Fibroblast of lung (primary cell): ENCODE measurements at regions not wholly inside any gene's neighbourhood (a gene's known extent, or its start where the extent isn't known, plus 50 kb on each side); places are given as distances from the start of the nearest gene placed in this dataset.

Experiments
- DNase-seq, 2 donors: peaks; one replicate each; pipeline versions ENCODE4 v3.0.0 to v3.0.0-alpha.2; 2010; ENCODE audit warnings: low read depth in 2 of 2
- H2AFZ ChIP-seq: 2 replicates; pipeline ENCODE4 v1.5.1; 2012; ENCODE audit warnings: low read length, control low read depth, inconsistent platforms
- H3K27ac ChIP-seq: 2 replicates; pipeline ENCODE4 v1.5.1; 2011; ENCODE audit warnings: low read length, control low read depth; ENCODE audit not compliant: insufficient read depth
- H3K27me3 ChIP-seq: 2 replicates; pipeline ENCODE4 v1.5.1; 2011; ENCODE audit warnings: mild to moderate bottlenecking, low read length; ENCODE audit not compliant: control insufficient read depth, insufficient read depth
- H3K36me3 ChIP-seq: 2 replicates; pipeline ENCODE4 v1.5.1; 2011; ENCODE audit warnings: low read length; ENCODE audit not compliant: control insufficient read depth, insufficient read depth
- H3K4me1 ChIP-seq: 2 replicates; pipeline ENCODE4 v1.5.1; 2011; ENCODE audit warnings: low read length; ENCODE audit not compliant: control insufficient read depth, insufficient read depth; ENCODE audit errors: extremely low read depth
- H3K4me2 ChIP-seq: 2 replicates; pipeline ENCODE4 v1.5.1; 2011; ENCODE audit warnings: low read length, control low read depth; ENCODE audit not compliant: insufficient read depth; ENCODE audit errors: extremely low read depth
- H3K4me3 ChIP-seq, 4 experiments: fragments of 200-600 bp in 1 of 4; sonication (generic) in 1 of 4; replicated peaks in 1 of 4; 2 replicates each; pipeline ENCODE4 v1.5.1; 2011 to 2016; ENCODE audit warnings: low read length in 4 of 4, low read depth in 3 of 4, mild to moderate bottlenecking in 3 of 4, control low read depth in 2 of 4, inconsistent platforms in 1 of 4, mixed read lengths in 1 of 4; ENCODE audit not compliant: insufficient read depth in 1 of 4; ENCODE audit errors: control extremely low read depth in 1 of 4
- H3K79me2 ChIP-seq: 2 replicates; pipeline ENCODE4 v1.5.1; 2012; ENCODE audit warnings: mild to moderate bottlenecking, low read length, inconsistent platforms; ENCODE audit not compliant: control insufficient read depth, insufficient read depth
- H3K9ac ChIP-seq: 2 replicates; pipeline ENCODE4 v1.5.1; 2011; ENCODE audit warnings: mild to moderate bottlenecking, low read length, control low read depth; ENCODE audit not compliant: insufficient read depth
- H3K9me3 ChIP-seq: 2 replicates; pipeline ENCODE4 v1.5.1; 2012; ENCODE audit warnings: low read depth, low read length; ENCODE audit not compliant: control insufficient read depth, insufficient read depth
- H4K20me1 ChIP-seq: 2 replicates; pipeline ENCODE4 v1.5.1; 2011; ENCODE audit warnings: low read length; ENCODE audit not compliant: control insufficient read depth, insufficient read depth; ENCODE audit errors: extremely low read depth
- EZH2 ChIP-seq: IDR thresholded peaks from 2 replicates; pipeline ENCODE4 v1.5.1; 2012; ENCODE audit warnings: low read length, control low read depth, mild to moderate bottlenecking; ENCODE audit errors: missing control alignments
- TF ChIP-seq, protein P1 (sequence below), 2 donors: IDR thresholded peaks in 1 of 2; conservative IDR thresholded peaks in 1 of 2; 1 replicate in 1 of 2; 2 replicates in 1 of 2; pipeline ENCODE4 v1.5.1; 2011 to 2012; ENCODE audit warnings: low read length in 2 of 2, control low read depth in 1 of 2, inconsistent platforms in 1 of 2, low read depth in 1 of 2, mild to moderate bottlenecking in 1 of 2

- no peaks in the 10 kb centered on the region for H3K27me3 ChIP-seq
- H3K36me3 ChIP-seq: no peaks in the 10 kb centered on the region
- no peaks in the 10 kb centered on the region for H3K79me2 ChIP-seq
- TF ChIP-seq, protein P1, sequence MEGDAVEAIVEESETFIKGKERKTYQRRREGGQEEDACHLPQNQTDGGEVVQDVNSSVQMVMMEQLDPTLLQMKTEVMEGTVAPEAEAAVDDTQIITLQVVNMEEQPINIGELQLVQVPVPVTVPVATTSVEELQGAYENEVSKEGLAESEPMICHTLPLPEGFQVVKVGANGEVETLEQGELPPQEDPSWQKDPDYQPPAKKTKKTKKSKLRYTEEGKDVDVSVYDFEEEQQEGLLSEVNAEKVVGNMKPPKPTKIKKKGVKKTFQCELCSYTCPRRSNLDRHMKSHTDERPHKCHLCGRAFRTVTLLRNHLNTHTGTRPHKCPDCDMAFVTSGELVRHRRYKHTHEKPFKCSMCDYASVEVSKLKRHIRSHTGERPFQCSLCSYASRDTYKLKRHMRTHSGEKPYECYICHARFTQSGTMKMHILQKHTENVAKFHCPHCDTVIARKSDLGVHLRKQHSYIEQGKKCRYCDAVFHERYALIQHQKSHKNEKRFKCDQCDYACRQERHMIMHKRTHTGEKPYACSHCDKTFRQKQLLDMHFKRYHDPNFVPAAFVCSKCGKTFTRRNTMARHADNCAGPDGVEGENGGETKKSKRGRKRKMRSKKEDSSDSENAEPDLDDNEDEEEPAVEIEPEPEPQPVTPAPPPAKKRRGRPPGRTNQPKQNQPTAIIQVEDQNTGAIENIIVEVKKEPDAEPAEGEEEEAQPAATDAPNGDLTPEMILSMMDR (conservative IDR thresholded peaks at IDR 0.05 in 1 of 2, IDR thresholded peaks at IDR 0.05 in 1 of 2; ENCODE audit: low read depth in 1 of 2, low read length in 2 of 2): no peak
- TF ChIP-seq EZH2: no peak
- DNase-seq: no peak
- H2AFZ ChIP-seq: no peak overlapping the region
- no peak overlapping the region for H3K4me2 ChIP-seq
- H3K9ac ChIP-seq: no peak overlapping the region
- no peak overlapping the region for H3K27ac ChIP-seq
- H3K4me3 ChIP-seq: no peak overlapping the region
- H4K20me1 ChIP-seq: no peaks in the 10 kb centered on the region
- H3K4me1 ChIP-seq: no peaks in the 10 kb centered on the region
- H3K9me3 ChIP-seq: no peaks in the 10 kb centered on the region
These were observed 230.0 kb upstream of the TBC1D5 start for GRCh38 chr3:17972476-17972875.

- no peaks in the 10 kb centered on the region for H3K79me2 ChIP-seq
- no peaks in the 10 kb centered on the region for H3K27me3 ChIP-seq
- no peak for DNase-seq
- TF ChIP-seq, protein P1 (conservative IDR thresholded peaks at IDR 0.05 in 1 of 2, IDR thresholded peaks at IDR 0.05 in 1 of 2; ENCODE audit: low read depth in 1 of 2, low read length in 2 of 2): no peak
- no peak for TF ChIP-seq EZH2
- H3K36me3 ChIP-seq: no peaks in the 10 kb centered on the region
- no peaks in the 10 kb centered on the region for H3K9me3 ChIP-seq
- no peak overlapping the region for H3K9ac ChIP-seq
- no peak overlapping the region for H3K4me2 ChIP-seq
- H3K27ac ChIP-seq: no peak overlapping the region
- no peak overlapping the region for H3K4me3 ChIP-seq
- no peak overlapping the region for H2AFZ ChIP-seq
- H4K20me1 ChIP-seq: no peaks in the 10 kb centered on the region
- no peaks in the 10 kb centered on the region for H3K4me1 ChIP-seq
These were observed 229.6 kb upstream of the TBC1D5 start for GRCh38 chr3:17972030-17972429.

- DNase-seq: no peak
- H3K4me2 ChIP-seq: no peak overlapping the region
- no peaks in the 10 kb centered on the region for H4K20me1 ChIP-seq
- H3K9ac ChIP-seq: no peak overlapping the region
- H3K79me2 ChIP-seq: no peaks in the 10 kb centered on the region
- H3K4me3 ChIP-seq: no peak overlapping the region
- H2AFZ ChIP-seq: no peak overlapping the region
- no peaks in the 10 kb centered on the region for H3K36me3 ChIP-seq
- no peak overlapping the region for H3K27ac ChIP-seq
- no peaks in the 10 kb centered on the region for H3K4me1 ChIP-seq
- no peaks in the 10 kb centered on the region for H3K27me3 ChIP-seq
- H3K9me3 ChIP-seq: no peaks in the 10 kb centered on the region
- TF ChIP-seq, protein P1 (conservative IDR thresholded peaks at IDR 0.05 in 1 of 2, IDR thresholded peaks at IDR 0.05 in 1 of 2; ENCODE audit: low read depth in 1 of 2, low read length in 2 of 2): no peak
- no peak for TF ChIP-seq EZH2
These were observed 227.6 kb upstream of the TBC1D5 start for GRCh38 chr3:17969985-17970568.
